Nucleus accumbens (tissue), 56 donors: ENCODE measurements at regions not wholly inside any gene's neighbourhood (a gene's known extent, or its start where the extent isn't known, plus 50 kb on each side); places are given as distances from the start of the nearest gene placed in this dataset.
A peak's percentile ranks its signal among the peaks of the same experiment; 100 is the strongest.
"Not testable (repeated sequence)": the region's sequence is repeated elsewhere in the genome, so short reads cannot be mapped to it uniquely, and the experiment has no call there.

Experiments used
- DNase-seq, 56 donors: peaks; one replicate each; lab custom pipeline; 2025; lab: John Stamatoyannopoulos, UW

GRCh38 chr9:89670801-89671434, 66.1 kb downstream of the GADD45G start:
- no peak for DNase-seq

- DNase-seq, result no peak
Measured at GRCh38 chr9:89674667-89675057, 69.8 kb downstream of the GADD45G start.

- peak in 33 of 56 donors; percentile 8 to 77 (median 50) for DNase-seq
Measured at GRCh38 chr9:89675058-89675742, 70.4 kb downstream of the GADD45G start.

- DNase-seq, result peak in 11 of 56 donors; percentile 15 to 51 (median 23)
Measured at GRCh38 chr9:89676281-89676680, 71.5 kb downstream of the GADD45G start.

GRCh38 chr9:89677702-89678395, 73.0 kb downstream of the GADD45G start:
- peak in 8 of 56 donors; percentile 12 to 43 (median 25) for DNase-seq

- no peak for DNase-seq
Measured at GRCh38 chr9:89678396-89679015, 73.7 kb downstream of the GADD45G start.

- DNase-seq, result no peak
Measured at GRCh38 chr9:89679016-89679415, 74.2 kb downstream of the GADD45G start.

- DNase-seq, result no peak
Measured at GRCh38 chr9:89679581-89679980, 74.8 kb downstream of the GADD45G start.

- DNase-seq, result no peak
Measured at GRCh38 chr9:89680547-89681467, 76.0 kb downstream of the GADD45G start.

GRCh38 chr9:89681468-89681859, 76.7 kb downstream of the GADD45G start:
- DNase-seq, result not testable (repeated sequence)

GRCh38 chr9:89683626-89684025, 78.8 kb downstream of the GADD45G start:
- DNase-seq, result no peak

- no peak for DNase-seq
Measured at GRCh38 chr9:89684218-89684617, 79.4 kb downstream of the GADD45G start.

- peak in 3 of 56 donors; percentile 17 to 39 (median 32) for DNase-seq
Measured at GRCh38 chr9:89684912-89685636, 80.3 kb downstream of the GADD45G start.

- no peak for DNase-seq
Measured at GRCh38 chr9:89685698-89686097, 80.9 kb downstream of the GADD45G start.

- no peak for DNase-seq
Measured at GRCh38 chr9:89686126-89686525, 81.3 kb downstream of the GADD45G start.

GRCh38 chr9:89686621-89687020, 81.8 kb downstream of the GADD45G start:
- DNase-seq, result no peak

- no peak for DNase-seq
Measured at GRCh38 chr9:89687188-89687587, 82.4 kb downstream of the GADD45G start.

- no peak for DNase-seq
Measured at GRCh38 chr9:89687848-89688247, 83.0 kb downstream of the GADD45G start.

- DNase-seq, result not testable (repeated sequence)
Measured at GRCh38 chr9:89689321-89689720, 84.5 kb downstream of the GADD45G start.
